Trophoblast cell (in vitro differentiated cells and primary cell): ENCODE measurements at regions not wholly inside any gene's neighbourhood (a gene's known extent, or its start where the extent isn't known, plus 50 kb on each side); places are given as distances from the start of the nearest gene placed in this dataset.

Experiments used
- DNase-seq, 2 donors: peaks; one replicate each; pipeline ENCODE4 v3.0.0-alpha.2; 2016
- H2AFZ ChIP-seq: 2 replicates; pipeline ENCODE4 v1.6.1; 2013; ENCODE audit warnings: low read length, moderate library complexity, mild to moderate bottlenecking; ENCODE audit not compliant: insufficient read depth, poor library complexity
- H2AK5ac ChIP-seq: 2 replicates; pipeline ENCODE4 v1.6.1; 2013; ENCODE audit warnings: mild to moderate bottlenecking, low read length
- H2BK120ac ChIP-seq: 2 replicates; pipeline ENCODE4 v1.6.1; 2013; ENCODE audit warnings: low read length, mild to moderate bottlenecking, moderate library complexity; ENCODE audit not compliant: insufficient read depth, poor library complexity
- H2BK12ac ChIP-seq: 2 replicates; pipeline ENCODE4 v1.6.1; 2013; ENCODE audit warnings: mild to moderate bottlenecking, low read length, moderate library complexity
- H2BK5ac ChIP-seq: 2 replicates; pipeline ENCODE4 v1.6.1; 2013; ENCODE audit warnings: low read length, low read depth, moderate library complexity, mild to moderate bottlenecking; ENCODE audit not compliant: poor library complexity
- H3K14ac ChIP-seq: 2 replicates; pipeline ENCODE4 v1.6.1; 2013; ENCODE audit warnings: mild to moderate bottlenecking, low read length
- H3K18ac ChIP-seq: 2 replicates; pipeline ENCODE4 v1.6.1; 2013; ENCODE audit warnings: mild to moderate bottlenecking, low read length
- H3K23ac ChIP-seq: 2 replicates; pipeline ENCODE4 v1.6.1; 2013; ENCODE audit warnings: low read length
- H3K27ac ChIP-seq: 2 replicates; pipeline ENCODE4 v1.5.1; 2013; ENCODE audit warnings: low read depth, mild to moderate bottlenecking, inconsistent platforms, low read length, moderate library complexity
- H3K27me3 ChIP-seq: 2 replicates; pipeline ENCODE4 v1.6.1; 2013; ENCODE audit warnings: inconsistent platforms, mild to moderate bottlenecking, low read length, moderate library complexity; ENCODE audit not compliant: insufficient read depth
- H3K36me3 ChIP-seq, 2 experiments: 1 replicate in 1 of 2; 2 replicates in 1 of 2; pipeline ENCODE4 v1.6.1; 2013; ENCODE audit warnings: low read length in 2 of 2, mild to moderate bottlenecking in 2 of 2, moderate library complexity in 1 of 2; ENCODE audit not compliant: insufficient read depth in 2 of 2, control insufficient read depth in 1 of 2
- H3K4ac ChIP-seq: 2 replicates; pipeline ENCODE4 v1.6.1; 2013; ENCODE audit warnings: low read depth, mild to moderate bottlenecking, low read length, moderate library complexity
- H3K4me1 ChIP-seq, 2 experiments: 1 replicate in 1 of 2; 2 replicates in 1 of 2; pipeline ENCODE4 v1.6.1; 2013; ENCODE audit warnings: low read length in 2 of 2, mild to moderate bottlenecking in 2 of 2, moderate library complexity in 1 of 2; ENCODE audit not compliant: insufficient read depth in 2 of 2, control insufficient read depth in 1 of 2
- H3K4me2 ChIP-seq: 2 replicates; pipeline ENCODE4 v1.6.1; 2013; ENCODE audit warnings: inconsistent platforms, mild to moderate bottlenecking, low read length, moderate library complexity
- H3K4me3 ChIP-seq: 2 replicates; pipeline ENCODE4 v1.5.1; 2013; ENCODE audit warnings: mild to moderate bottlenecking, low read depth, low read length, inconsistent platforms
- H3K79me1 ChIP-seq: one replicate; pipeline ENCODE4 v1.6.1; 2013; ENCODE audit warnings: low read length
- H3K79me2 ChIP-seq: 2 replicates; pipeline ENCODE4 v1.6.1; 2013; ENCODE audit warnings: low read length, mild to moderate bottlenecking; ENCODE audit not compliant: control insufficient read depth, insufficient read depth, poor library complexity
- H3K9ac ChIP-seq: 2 replicates; pipeline ENCODE4 v1.6.1; 2013; ENCODE audit warnings: mild to moderate bottlenecking, low read length
- H3K9me3 ChIP-seq: 2 replicates; pipeline ENCODE4 v1.6.1; 2013; ENCODE audit warnings: low read depth, mild to moderate bottlenecking, control low read depth, inconsistent platforms, low read length; ENCODE audit not compliant: insufficient read depth
- H4K12ac ChIP-seq: 2 replicates; pipeline ENCODE4 v1.6.1; 2013; ENCODE audit warnings: low read depth, mild to moderate bottlenecking, low read length, moderate library complexity
- H4K8ac ChIP-seq: 2 replicates; pipeline ENCODE4 v1.6.1; 2013; ENCODE audit warnings: low read depth, mild to moderate bottlenecking, low read length, moderate library complexity
- H4K91ac ChIP-seq: one replicate; pipeline ENCODE4 v1.6.1; 2013; ENCODE audit warnings: low read depth, mild to moderate bottlenecking, low read length, moderate library complexity
- WGBS: extraction: QIAGEN DNeasy Blood & Tissue Kit; methylation state at CpG from one replicate; pipeline ENCODE4 v1.1.7; 2013; ENCODE audit warnings: missing lambda C conversion rate; ENCODE audit not compliant: insufficient read length, insufficient coverage; ENCODE audit errors: extremely low coverage; 5-methylcytosine and 5-hydroxymethylcytosine counted together

- Histone ChIP-seq H4K12ac (no peak overlapping the region), H3K4me2 (no peak overlapping the region), H3K23ac (no peak overlapping the region), H3K36me3 (peaks cover 0 to 2% of the 10 kb centered on the region in 2 experiments), H4K91ac (no peak overlapping the region), H2AK5ac (no peak overlapping the region), H2BK5ac (no peak overlapping the region), H3K79me2 (no peaks in the 10 kb centered on the region), H3K27ac (peak overlapping the region; percentile 39), H3K9ac (no peak overlapping the region), H2AFZ (no peak overlapping the region), H2BK12ac (no peak overlapping the region), H3K9me3 (no peaks in the 10 kb centered on the region), H2BK120ac (no peak overlapping the region), H3K18ac (no peak overlapping the region), H3K4me1 (peaks cover 5 to 7% of the 10 kb centered on the region in 2 experiments), H3K4me3 (no peak overlapping the region), H3K27me3 (no peaks in the 10 kb centered on the region), H3K14ac (no peak overlapping the region), H4K8ac (no peak overlapping the region), H3K79me1 (peaks cover 14% of the 10 kb centered on the region), H3K4ac (no peak overlapping the region)
- no CpG with 5 or more reads among the region's 1 CpG for WGBS
- no peak for DNase-seq
Observed at GRCh38 chr11:91859666-91860065, 365.0 kb upstream of the FAT3 start.

- H2AK5ac ChIP-seq = no peak overlapping the region
- no peak overlapping the region for H3K27ac ChIP-seq
- no peak overlapping the region for H3K4me3 ChIP-seq
- H3K79me1 ChIP-seq = peaks cover 14% of the 10 kb centered on the region
- no peak overlapping the region for H3K18ac ChIP-seq
- H4K8ac ChIP-seq = no peak overlapping the region
- no peak overlapping the region for H2BK5ac ChIP-seq
- no peak overlapping the region for H4K12ac ChIP-seq
- H3K36me3 ChIP-seq = peaks cover 0 to 2% of the 10 kb centered on the region in 2 experiments
- no peak overlapping the region for H3K23ac ChIP-seq
- no peak overlapping the region for H4K91ac ChIP-seq
- H3K79me2 ChIP-seq = no peaks in the 10 kb centered on the region
- no peak overlapping the region for H3K4ac ChIP-seq
- no peak overlapping the region for H2AFZ ChIP-seq
- whole genome bisulfite sequencing = no CpG with 5 or more reads among the region's 1 CpG
- no peaks in the 10 kb centered on the region for H3K9me3 ChIP-seq
- no peaks in the 10 kb centered on the region for H3K27me3 ChIP-seq
- H3K9ac ChIP-seq = no peak overlapping the region
- no peak overlapping the region for H3K14ac ChIP-seq
- H2BK12ac ChIP-seq = no peak overlapping the region
- H3K4me1 ChIP-seq = peaks cover 5 to 7% of the 10 kb centered on the region in 2 experiments
- no peak overlapping the region for H2BK120ac ChIP-seq
- no peak overlapping the region for H3K4me2 ChIP-seq
- DNase-seq = no peak
Observed at GRCh38 chr11:91857179-91857578, 367.4 kb upstream of the FAT3 start.

GRCh38 chr11:91854780-91855179, 369.8 kb upstream of the FAT3 start:
- H3K23ac ChIP-seq = no peak overlapping the region
- peak overlapping the region; percentile 22 for H2BK12ac ChIP-seq
- H4K12ac ChIP-seq = no peak overlapping the region
- H2BK5ac ChIP-seq = no peak overlapping the region
- no peak overlapping the region for H3K4me2 ChIP-seq
- H3K79me2 ChIP-seq = no peaks in the 10 kb centered on the region
- H3K4me1 ChIP-seq = no peaks in the 10 kb centered on the region
- DNase-seq = no peak
- H3K9me3 ChIP-seq = no peaks in the 10 kb centered on the region
- WGBS = no CpG with 5 or more reads among the region's 1 CpG
- H4K8ac ChIP-seq = no peak overlapping the region
- peaks cover 9% of the 10 kb centered on the region for H3K79me1 ChIP-seq
- H3K4ac ChIP-seq = no peak overlapping the region
- H3K18ac ChIP-seq = no peak overlapping the region
- no peak overlapping the region for H4K91ac ChIP-seq
- H3K4me3 ChIP-seq = no peak overlapping the region
- no peaks in the 10 kb centered on the region for H3K27me3 ChIP-seq
- H3K14ac ChIP-seq = no peak overlapping the region
- no peak overlapping the region for H3K27ac ChIP-seq
- H3K9ac ChIP-seq = peak overlapping the region; percentile 19
- no peak overlapping the region for H2BK120ac ChIP-seq
- H2AK5ac ChIP-seq = no peak overlapping the region
- no peaks in the 10 kb centered on the region for H3K36me3 ChIP-seq
- H2AFZ ChIP-seq = no peak overlapping the region

GRCh38 chr11:91854171-91854570, 370.4 kb upstream of the FAT3 start:
- H4K91ac ChIP-seq = no peak overlapping the region
- H2AK5ac ChIP-seq = no peak overlapping the region
- H3K27me3 ChIP-seq = no peaks in the 10 kb centered on the region
- H3K4me1 ChIP-seq = peaks cover 2 to 3% of the 10 kb centered on the region in 2 experiments
- H3K4me2 ChIP-seq = no peak overlapping the region
- no peak overlapping the region for H4K12ac ChIP-seq
- no peak overlapping the region for H2BK12ac ChIP-seq
- H3K9ac ChIP-seq = no peak overlapping the region
- DNase-seq = no peak
- H3K18ac ChIP-seq = no peak overlapping the region
- no peak overlapping the region for H3K14ac ChIP-seq
- H3K36me3 ChIP-seq = no peaks in the 10 kb centered on the region
- no peaks in the 10 kb centered on the region for H3K9me3 ChIP-seq
- peaks cover 9% of the 10 kb centered on the region for H3K79me1 ChIP-seq
- H2AFZ ChIP-seq = no peak overlapping the region
- H3K23ac ChIP-seq = no peak overlapping the region
- no peak overlapping the region for H2BK5ac ChIP-seq
- H3K4me3 ChIP-seq = no peak overlapping the region
- H3K79me2 ChIP-seq = no peaks in the 10 kb centered on the region
- no peak overlapping the region for H2BK120ac ChIP-seq
- H3K4ac ChIP-seq = no peak overlapping the region
- H3K27ac ChIP-seq = no peak overlapping the region
- H4K8ac ChIP-seq = no peak overlapping the region
